GM12872 (cell line): ENCODE measurements at regions not wholly inside any gene's neighbourhood (a gene's known extent, or its start where the extent isn't known, plus 50 kb on each side); places are given as distances from the start of the nearest gene placed in this dataset.

Experiments used
- CTCF ChIP-seq: IDR thresholded peaks from 3 replicates; pipeline ENCODE4 v1.5.1; 2011; ENCODE audit warnings: low read depth, mild to moderate bottlenecking, low read length, moderate library complexity; ENCODE audit not compliant: insufficient read depth

DNA sequence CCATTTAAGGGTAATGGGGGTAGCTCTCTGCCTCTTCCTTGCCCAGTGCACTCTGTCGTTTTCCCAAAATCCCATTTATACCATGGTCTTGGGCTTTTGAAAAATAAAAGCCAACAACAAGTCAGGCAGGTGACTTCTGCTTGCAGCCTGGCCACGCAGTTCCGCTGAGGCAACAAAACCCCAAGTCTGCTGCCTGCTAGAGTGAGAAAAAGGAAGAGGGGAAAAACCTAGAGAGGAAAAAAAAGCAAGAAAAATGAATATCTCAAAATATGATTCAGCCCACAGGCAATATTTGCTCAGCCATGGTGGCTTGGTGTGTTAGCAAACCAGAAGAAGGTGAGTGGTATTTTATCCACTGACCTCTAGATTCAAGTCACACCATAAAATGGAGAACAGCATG, 148.2 kb upstream of the FSTL4 start:
- no peak for TF ChIP-seq CTCF

- TF ChIP-seq CTCF = no peak
Observed at GRCh38 chr5:133758641-133759040, 146.3 kb upstream of the FSTL4 start.

DNA sequence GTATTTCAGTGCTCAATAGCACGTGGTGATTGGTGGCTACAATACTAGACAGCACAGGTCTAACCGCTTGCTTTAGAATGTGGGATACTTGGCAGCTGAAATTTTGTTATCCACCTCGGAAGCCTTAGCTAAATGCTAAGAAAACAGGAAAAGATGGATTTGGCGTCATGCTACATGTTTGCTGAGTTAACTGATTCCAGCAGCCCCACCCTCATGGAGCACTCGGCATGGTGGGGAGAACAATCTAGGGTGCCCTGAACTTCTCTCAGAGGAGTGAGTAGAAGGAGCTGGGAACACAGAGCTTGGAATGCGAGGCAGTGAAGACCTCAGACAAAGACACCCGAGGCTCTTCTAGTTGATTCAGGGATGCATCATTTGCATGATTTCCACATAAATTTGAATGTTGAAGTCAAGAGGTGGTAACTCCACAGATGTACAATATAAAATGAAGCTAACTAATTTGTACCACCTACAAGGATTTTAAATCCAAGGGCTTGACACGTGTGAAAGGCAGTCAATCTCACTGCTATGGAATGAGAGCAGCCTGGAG, 145.1 kb upstream of the FSTL4 start:
- TF ChIP-seq CTCF = no peak

DNA sequence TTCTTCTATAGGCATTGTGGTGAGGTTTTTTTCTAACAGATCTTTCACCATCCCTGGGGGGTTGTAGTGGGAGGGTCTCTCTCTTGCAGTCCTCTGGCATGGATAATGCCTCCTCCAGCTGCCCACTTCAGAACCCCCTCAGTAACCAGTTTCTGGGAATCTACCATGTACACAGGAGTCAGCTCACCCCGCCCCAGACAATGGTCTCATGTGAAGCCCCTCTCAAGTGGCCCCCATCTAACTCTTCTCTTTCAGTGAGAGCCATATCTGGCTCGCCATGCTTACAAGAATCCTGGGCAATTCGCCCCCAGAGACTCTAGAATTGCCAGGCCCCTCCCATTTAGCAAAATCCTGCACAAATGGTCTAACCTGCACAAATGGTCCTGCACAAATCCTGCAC, 144.4 kb upstream of the FSTL4 start:
- no peak for TF ChIP-seq CTCF

DNA sequence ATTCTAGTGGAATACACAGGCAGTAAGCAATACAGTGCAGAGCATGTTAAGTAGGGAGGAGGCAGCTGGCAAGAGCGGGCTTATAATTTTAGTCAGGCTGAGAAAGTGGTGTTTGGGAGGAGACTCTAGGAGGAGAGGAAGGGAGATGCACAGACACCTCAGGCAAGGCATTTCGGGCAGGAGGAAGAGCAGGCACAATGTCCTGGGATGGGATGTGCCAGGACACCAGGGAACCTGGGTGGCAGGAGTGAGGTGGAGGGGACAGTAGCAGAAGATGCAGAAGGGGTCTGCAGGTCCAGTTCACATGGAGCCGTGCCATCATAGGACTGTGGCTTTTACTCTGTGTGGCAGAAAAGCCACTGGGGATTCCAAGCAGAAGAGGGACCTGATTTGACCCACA, 143.7 kb upstream of the FSTL4 start:
- no peak for TF ChIP-seq CTCF

DNA sequence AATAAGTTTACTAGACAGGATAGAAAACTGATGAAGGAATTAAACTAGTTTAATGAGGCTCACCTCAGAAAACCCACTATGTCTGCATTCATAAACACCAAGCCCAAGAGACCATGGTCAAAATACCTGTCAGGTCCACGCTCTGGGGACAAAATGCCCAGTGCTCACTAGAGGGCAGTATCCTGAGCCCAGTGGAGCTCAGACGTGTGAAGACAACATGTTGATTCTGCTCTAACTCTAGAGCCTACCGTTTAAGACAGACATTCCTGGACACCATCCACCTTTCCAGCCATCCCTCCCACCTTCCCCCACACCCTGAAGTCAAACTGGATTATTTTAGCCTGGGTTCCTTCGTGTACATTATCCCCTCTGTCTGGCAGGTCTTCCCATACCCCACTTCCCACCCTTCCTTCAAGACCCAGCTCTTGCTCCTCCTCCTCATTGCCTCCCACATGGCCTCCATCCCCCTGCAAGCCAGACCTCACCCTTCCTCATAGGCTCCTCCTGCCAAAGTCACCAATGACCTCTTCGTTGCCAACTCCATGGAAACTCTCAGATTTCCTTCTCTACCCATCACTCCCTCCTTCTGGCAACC, 142.3 kb upstream of the FSTL4 start:
- peak; percentile 83 for TF ChIP-seq CTCF

GRCh38 chr5:133753856-133754255, 141.5 kb upstream of the FSTL4 start:
- TF ChIP-seq CTCF = no peak
